ENCODE measurements at regions not wholly inside any gene's neighbourhood (a gene's known extent, or its start where the extent isn't known, plus 50 kb on each side); places are given as distances from the start of the nearest gene placed in this dataset.

GRCh38 chr20:57881466-57882385 is 171.9 kb upstream of the PMEPA1 start:
- DNase-seq (ENCODE audit: low read depth), result peak; percentile 81

GRCh38 chr20:57880571-57880892 is 170.7 kb upstream of the PMEPA1 start:
- DNase-seq (ENCODE audit: low read depth), result no peak

- DNase-seq (ENCODE audit: low read depth), result no peak
Measured at GRCh38 chr20:57879779-57880570, 170.2 kb upstream of the PMEPA1 start.

- DNase-seq (ENCODE audit: low read depth), result no peak
Measured at GRCh38 chr20:57879437-57879778, 169.6 kb upstream of the PMEPA1 start.

DNA sequence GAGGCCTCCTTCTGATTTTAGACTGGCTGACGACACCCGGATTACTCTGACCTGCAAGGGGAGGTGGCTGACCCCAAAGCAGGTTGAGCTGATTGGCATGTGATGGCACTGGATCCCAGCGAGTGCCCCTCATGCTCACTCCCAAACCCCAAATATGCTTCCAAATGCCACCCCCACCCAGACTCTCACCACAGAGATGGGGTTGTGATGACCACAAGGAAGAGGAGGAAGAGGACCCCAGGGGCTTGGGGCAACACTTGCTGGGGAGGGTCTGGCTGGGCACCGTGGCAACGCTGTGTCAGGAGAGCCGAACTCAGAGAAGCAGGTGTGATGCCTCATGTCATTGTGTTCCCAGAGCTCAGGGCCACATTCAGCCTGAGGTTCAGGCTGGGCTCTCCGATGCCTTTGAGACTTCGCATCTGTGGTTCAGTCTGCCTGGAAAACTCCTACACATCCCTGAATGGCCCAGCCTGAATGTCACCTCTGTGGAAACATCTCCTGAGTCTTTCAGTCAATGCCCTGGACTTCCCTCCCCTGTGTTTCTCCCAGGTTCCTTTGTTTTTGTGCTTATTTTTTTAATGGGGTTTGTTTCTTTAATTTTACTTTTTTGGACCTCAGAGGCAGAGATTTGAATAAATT is 169.1 kb upstream of the PMEPA1 start:
- no peak for DNase-seq (ENCODE audit: low read depth)

- DNase-seq (ENCODE audit: low read depth), result no peak
Measured at GRCh38 chr20:57877995-57878394, 168.2 kb upstream of the PMEPA1 start.

DNA sequence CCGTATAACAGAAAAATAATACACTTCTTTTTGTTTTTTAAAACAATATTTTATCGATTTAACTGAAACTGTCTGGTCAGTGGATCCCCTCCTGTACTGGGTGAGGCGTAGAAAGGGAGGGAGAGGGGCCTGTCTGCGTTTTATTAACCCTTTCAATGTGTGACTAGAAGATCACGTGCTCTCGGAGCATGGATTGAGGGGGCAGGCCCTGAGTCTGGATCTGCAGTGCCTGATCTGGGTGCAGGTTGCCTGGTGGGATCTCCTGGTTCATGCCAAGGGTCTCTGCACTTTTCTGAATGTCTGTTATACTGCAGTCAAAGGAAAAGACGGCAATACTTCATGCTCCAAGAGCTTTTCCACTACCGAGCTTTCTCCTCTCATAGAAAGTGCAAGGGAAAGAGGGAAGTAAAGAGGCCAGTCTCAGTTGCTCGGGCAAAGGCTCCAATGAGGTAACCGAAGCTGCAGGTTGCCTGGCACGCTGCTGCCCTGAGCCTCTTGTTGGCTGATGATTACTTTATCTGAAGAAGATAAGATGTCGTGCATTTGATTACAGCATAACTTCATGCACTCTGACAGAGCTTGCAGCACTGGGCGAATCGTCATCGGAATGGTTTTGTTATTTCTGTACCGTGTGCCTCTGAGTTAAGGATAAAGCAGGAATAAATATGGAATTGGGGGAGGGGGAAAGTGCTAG is 167.5 kb upstream of the PMEPA1 start:
- no peak for DNase-seq (ENCODE audit: low read depth)

GRCh38 chr20:57876163-57876562 is 166.3 kb upstream of the PMEPA1 start:
- no peak for DNase-seq (ENCODE audit: low read depth)

DNA sequence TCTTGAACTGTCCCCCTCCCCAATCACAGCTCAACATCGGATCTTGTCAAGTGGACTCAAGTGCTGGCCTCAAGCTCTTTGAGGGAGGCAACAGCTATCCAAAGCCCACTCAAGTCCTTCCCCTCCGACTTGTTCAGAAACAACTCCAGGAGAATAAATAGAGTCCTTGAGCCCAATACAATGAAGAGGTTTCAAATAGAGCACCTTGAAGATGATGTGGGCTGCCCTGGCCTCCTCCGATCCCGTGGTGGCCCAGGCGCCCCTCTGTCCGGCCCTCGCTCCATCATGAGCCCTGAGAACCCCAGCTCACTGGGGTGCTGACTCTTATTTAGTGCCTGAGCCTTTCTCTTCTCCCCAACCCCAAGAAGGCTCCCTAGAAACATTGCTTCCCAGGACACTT is 164.3 kb upstream of the PMEPA1 start:
- no peak for DNase-seq (ENCODE audit: low read depth)

GRCh38 chr20:57872816-57873409 is 163.1 kb upstream of the PMEPA1 start:
- DNase-seq (ENCODE audit: low read depth), result no peak

DNA sequence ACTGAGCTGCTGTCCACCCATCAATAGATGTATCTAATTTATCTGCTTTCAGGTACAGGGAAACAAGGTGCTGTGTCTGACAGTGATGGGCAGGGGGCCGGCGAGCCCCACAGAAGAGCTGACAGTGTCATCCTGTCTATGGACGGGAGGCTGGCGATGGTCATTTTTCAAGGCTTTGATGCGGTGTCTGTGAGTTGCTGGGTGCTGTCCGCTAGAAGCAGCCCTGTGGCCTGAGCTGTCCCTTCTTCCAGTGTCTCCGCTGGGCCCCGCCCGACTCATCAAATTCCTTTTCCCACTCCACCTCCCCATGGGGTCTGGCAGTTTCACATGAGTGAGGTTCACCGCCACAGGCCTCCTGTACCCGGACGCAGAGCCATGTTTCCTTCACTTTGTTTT is 161.4 kb upstream of the PMEPA1 start:
- DNase-seq (ENCODE audit: low read depth), result no peak

- no peak for DNase-seq (ENCODE audit: low read depth)
Measured at GRCh38 chr20:57870597-57871236, 160.9 kb upstream of the PMEPA1 start.

GRCh38 chr20:57869951-57870315 is 160.1 kb upstream of the PMEPA1 start:
- no peak for DNase-seq (ENCODE audit: low read depth)

DNA sequence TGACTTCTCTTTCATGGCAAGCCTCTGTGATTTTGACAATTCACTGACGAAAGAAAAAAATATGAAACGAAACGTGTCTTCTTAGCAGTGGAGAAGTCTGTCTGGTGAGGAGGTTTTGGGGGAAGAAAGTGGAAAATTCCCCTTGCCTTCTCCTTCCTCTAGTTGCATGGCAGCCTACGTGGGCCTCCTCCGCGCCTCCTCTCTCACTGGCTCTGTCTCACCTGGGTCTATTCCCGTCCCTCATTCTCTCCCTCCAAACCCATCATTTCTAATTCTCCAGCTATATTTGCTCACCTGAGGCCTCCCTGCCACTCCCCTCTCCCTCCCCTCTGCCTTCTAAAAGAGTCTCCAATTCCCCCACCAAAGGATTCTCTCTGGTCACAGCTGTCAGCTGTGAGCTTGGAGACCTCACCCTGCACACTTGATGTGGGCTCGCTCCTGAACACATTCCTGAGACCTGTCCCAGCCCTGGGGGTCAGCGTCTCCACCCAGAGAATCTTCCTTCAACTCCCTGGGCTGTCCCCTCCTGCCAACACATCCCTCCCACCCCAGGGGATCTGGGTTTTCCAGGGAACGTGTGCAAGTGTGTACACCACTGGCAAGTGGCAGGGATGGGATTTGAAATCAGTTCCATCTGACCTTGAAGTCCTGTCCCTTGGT is 159.6 kb upstream of the PMEPA1 start:
- DNase-seq (ENCODE audit: low read depth), result no peak

DNA sequence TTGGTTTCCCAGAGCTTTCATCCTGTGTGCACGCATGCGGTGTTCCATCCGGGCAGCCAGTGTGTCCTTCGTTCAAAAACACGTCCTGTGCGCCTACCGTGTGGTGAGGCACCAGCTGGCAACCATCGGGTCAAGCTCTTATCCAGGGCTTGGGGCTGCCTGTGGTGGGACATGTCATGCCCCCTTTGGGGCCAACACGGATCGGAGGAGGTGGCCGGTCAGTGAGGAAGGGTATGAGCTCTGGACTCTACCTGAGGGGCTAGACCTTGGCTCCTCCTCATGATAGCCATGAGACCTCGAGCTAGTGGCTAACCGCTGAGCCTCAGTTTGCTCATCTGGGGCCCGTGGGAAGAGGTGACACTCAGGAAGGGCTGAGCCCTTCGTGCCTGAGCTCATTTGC is 158.5 kb upstream of the PMEPA1 start:
- no peak for DNase-seq (ENCODE audit: low read depth)

DNA sequence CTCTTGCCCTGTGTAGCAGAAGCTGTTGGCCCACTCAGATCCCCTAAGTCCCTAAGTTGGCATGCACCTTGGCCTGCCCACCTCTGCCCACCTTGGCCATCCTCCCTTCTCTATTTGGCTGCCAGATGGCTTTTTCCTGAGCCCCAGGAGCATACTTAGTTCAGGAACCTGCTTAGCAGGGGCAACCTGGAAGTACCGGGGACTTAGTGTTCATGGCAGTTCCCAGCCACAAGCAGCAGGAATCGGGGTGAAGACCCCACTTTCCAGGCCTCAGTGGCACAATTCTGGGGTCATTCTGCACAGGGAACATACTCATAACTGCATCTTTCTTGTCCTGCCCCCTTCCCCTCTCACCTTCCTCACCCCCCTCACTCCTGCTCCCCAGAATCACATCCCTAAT is 158.0 kb upstream of the PMEPA1 start:
- no peak for DNase-seq (ENCODE audit: low read depth)

- DNase-seq (ENCODE audit: low read depth), result no peak
Measured at GRCh38 chr20:57867181-57867803, 157.5 kb upstream of the PMEPA1 start.

DNA sequence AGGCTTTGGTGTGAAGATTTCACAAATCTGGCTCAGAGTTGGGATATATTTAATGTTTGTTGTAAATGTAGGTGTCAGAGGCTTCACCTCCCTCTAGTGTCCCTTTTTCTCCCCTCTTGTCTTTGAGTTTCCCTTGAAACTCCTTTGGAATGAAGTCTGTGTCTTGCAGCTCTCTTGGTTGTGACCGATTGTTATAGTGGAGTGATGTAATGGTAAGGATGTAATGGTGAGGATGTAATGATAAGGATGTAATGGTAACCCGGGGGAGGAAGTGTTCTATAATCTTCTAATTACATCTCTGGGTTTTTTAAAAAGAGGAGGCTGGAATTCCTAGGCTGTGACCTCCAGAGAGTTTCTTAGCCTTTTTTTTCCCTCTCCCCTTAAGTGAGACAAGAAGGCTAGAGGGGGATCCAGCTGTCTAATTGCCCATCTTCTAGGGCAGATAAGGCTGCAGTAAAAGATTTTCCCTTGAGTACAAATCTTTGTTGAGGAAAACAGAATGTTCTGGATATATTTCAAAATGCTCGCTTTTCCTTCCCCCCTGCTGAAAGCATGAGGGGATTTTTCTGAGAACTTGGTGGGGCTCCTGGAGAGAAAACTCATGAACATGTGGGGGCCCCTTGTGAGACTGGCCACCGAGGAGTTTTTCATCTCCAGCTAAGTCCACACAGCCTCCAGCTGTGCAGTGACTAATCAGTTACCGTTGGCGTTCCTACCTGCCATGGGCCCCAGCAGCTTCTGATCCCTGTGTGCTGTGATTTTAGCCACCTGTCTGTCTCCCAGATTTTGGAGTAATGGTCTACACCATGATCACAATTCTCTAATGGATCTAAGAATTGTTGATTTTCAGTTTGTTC is 156.7 kb upstream of the PMEPA1 start:
- DNase-seq (ENCODE audit: low read depth), result no peak

DNA sequence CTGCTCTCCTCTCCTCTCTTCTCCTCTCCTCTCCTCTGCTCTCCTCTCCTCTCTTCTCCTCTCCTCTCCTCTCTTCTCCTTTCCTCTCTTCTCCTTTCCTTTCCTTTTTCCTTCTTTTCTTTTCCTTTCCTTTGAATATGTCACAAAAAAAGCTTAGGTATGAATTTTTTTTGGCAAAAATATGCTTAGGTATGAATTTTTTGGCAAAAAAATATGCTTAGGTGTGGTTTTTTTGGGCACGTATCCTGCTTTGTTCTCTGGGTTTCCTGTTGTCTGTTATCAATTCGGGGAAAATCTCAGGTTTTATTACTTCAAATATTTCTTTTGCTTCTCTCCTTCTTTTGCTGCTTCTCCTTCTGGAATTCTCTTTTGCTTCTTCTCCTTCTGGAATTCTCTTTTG is 155.5 kb upstream of the PMEPA1 start:
- no peak for DNase-seq (ENCODE audit: low read depth)

Data from myocyte (in vitro differentiated cells).